CD8-positive, alpha-beta memory T cell (primary cell): ENCODE measurements at regions not wholly inside any gene's neighbourhood (a gene's known extent, or its start where the extent isn't known, plus 50 kb on each side); places are given as distances from the start of the nearest gene placed in this dataset.

Experiments used
- CTCF ChIA-PET: fragments of 350-600 bp; sonication (Branson Sonifier 250); formaldehyde crosslinking; loops from one replicate; lab custom pipeline; 2021; ENCODE audit warnings: antibody characterized with exemption; lab: Charles Lee
- POLR2A ChIA-PET: fragments of 350-600 bp; sonication (Branson Sonifier 250); formaldehyde crosslinking; loops from one replicate; lab custom pipeline; 2021; ENCODE audit warnings: antibody characterized with exemption; lab: Charles Lee
- DNase-seq, 5 donors: peaks; one replicate each; pipeline versions ENCODE4 v3.0.0 to v3.0.0-alpha.2; 2020 to 2022; ENCODE audit warnings: mixed read lengths in 1 of 5
- H3K27ac ChIP-seq: one replicate; pipeline ENCODE4 v1.7.0; 2013; ENCODE audit warnings: low read depth, mild to moderate bottlenecking, low read length, moderate library complexity
- H3K27me3 ChIP-seq: 2 replicates; pipeline ENCODE4 v1.7.0; 2013; ENCODE audit warnings: low read length, mild to moderate bottlenecking; ENCODE audit not compliant: insufficient read depth, poor library complexity, severe bottlenecking
- H3K36me3 ChIP-seq: 2 replicates; pipeline ENCODE4 v1.7.0; 2013; ENCODE audit warnings: mild to moderate bottlenecking, low read length, moderate library complexity; ENCODE audit not compliant: insufficient read depth
- H3K4me1 ChIP-seq: 2 replicates; pipeline ENCODE4 v1.7.0; 2013; ENCODE audit warnings: mild to moderate bottlenecking, low read length, moderate library complexity; ENCODE audit not compliant: insufficient read depth
- H3K4me3 ChIP-seq: 2 replicates; pipeline ENCODE4 v1.7.0; 2013; ENCODE audit warnings: mild to moderate bottlenecking, low read length
- H3K9me3 ChIP-seq: 2 replicates; pipeline ENCODE4 v1.7.0; 2013; ENCODE audit warnings: mild to moderate bottlenecking, low read length
- H3K27ac Mint-ChIP-seq, 8 donors: one replicate each; pipeline ENCODE4 v1.8.0; 2020 to 2021; ENCODE audit warnings: mixed read lengths in 8 of 8, mild to moderate bottlenecking in 6 of 8, inconsistent platforms in 3 of 8, moderate library complexity in 3 of 8
- H3K27me3 Mint-ChIP-seq, 2 donors: one replicate each; pipeline ENCODE4 v1.8.0; 2020 to 2021; ENCODE audit warnings: mixed read lengths in 2 of 2, mild to moderate bottlenecking in 1 of 2, moderate library complexity in 1 of 2
- H3K36me3 Mint-ChIP-seq, 3 donors: one replicate each; pipeline ENCODE4 v1.8.0; 2020 to 2021; ENCODE audit warnings: mixed read lengths in 3 of 3, inconsistent platforms in 1 of 3, mild to moderate bottlenecking in 1 of 3
- H3K4me1 Mint-ChIP-seq, 3 donors: one replicate each; pipeline ENCODE4 v1.8.0; 2020 to 2021; ENCODE audit warnings: mixed read lengths in 3 of 3, inconsistent platforms in 1 of 3, mild to moderate bottlenecking in 1 of 3
- H3K4me3 Mint-ChIP-seq, 7 donors: one replicate each; pipeline ENCODE4 v1.8.0; 2020 to 2021; ENCODE audit warnings: mixed read lengths in 7 of 7, mild to moderate bottlenecking in 6 of 7, moderate library complexity in 4 of 7, inconsistent platforms in 2 of 7
- H3K9me3 Mint-ChIP-seq, 5 donors: one replicate each; pipeline ENCODE4 v1.8.0; 2020 to 2022; ENCODE audit warnings: mixed read lengths in 5 of 5, mild to moderate bottlenecking in 3 of 5, moderate library complexity in 2 of 5, inconsistent platforms in 1 of 5

DNA sequence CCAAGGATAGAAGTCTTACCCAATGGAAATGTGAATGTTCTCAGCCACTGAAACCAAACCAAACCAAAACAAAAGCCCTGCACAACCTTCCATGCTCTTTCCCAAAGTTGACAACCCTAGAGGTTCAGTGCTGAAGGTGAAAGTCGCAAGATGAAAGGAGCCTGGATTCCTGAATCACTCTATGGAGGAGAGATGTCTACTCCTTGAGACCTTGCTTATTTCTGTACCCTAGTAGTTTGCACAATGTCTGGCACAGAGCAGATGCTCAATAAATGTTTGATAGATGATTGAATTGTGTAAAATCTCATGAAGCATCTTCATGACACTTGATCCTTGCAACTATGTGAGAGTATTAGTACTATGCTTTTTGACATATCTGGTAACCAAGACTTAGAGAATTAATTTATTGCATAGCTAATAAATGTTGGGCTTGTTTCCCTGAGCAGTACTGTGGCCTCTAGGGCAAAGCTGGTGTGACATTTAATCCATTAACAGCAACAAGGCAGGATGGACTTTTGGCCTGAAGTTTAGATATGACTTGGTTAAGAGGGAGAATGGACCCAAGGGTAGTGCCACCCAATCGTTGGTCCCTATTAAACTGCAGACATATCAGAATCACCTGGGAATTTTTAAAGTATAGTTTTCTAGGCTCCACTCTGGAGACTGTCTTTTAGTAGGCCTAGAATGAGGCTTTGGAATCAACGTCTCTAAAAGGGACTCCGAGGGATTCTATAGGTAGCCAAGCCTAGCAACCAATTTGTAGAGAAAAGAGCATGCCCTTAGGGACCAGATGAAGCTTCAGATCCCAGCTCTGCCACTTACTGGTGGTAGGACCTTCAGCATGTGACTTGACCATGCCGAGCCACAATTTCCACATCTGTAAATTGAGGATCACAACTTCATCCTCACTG lies 145.9 kb downstream of the DDX1 start:
- Histone ChIP-seq H3K4me3 (no peak overlapping the region), H3K27me3 (no peaks in the 10 kb centered on the region), H3K36me3 (no peaks in the 10 kb centered on the region), H3K4me1 (no peaks in the 10 kb centered on the region), H3K27ac (no peak overlapping the region), H3K9me3 (no peaks in the 10 kb centered on the region)
- no peak overlapping the region for H3K27ac Mint-ChIP-seq
- H3K9me3 Mint-ChIP-seq, result peaks cover 2 to 9% (median 4%) of the 10 kb centered on the region in 5 donors
- POLR2A ChIA-PET, result no interaction called here
- CTCF ChIA-PET, result no interaction called here
- H3K36me3 Mint-ChIP-seq, result no peaks in the 10 kb centered on the region
- no peak overlapping the region for H3K4me3 Mint-ChIP-seq
- peaks cover 2 to 4% of the 10 kb centered on the region in 2 donors for H3K27me3 Mint-ChIP-seq
- no peaks in the 10 kb centered on the region for H3K4me1 Mint-ChIP-seq
- DNase-seq, result no peak

DNA sequence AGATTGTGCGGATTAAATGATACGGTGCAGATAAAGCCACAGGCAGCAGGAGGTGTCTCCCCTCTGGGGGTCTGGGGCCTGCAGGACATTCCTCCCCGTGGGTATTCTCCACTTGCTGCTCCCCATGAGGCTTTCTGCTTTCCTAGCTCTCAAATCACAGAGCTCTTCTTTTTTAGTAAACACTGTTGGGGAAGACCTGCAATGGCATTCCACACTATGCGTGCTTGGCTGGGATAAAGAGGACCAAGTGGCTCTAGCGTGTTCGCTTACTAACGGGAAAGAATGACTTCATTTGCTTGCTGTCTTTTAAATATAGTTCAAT lies 146.5 kb downstream of the DDX1 start:
- Mint-ChIP-seq H3K4me1 (no peaks in the 10 kb centered on the region), H3K4me3 (no peak overlapping the region), H3K27ac (no peak overlapping the region), H3K9me3 (peaks cover 2 to 9% (median 4%) of the 10 kb centered on the region in 5 donors), H3K27me3 (peaks cover 2 to 5% of the 10 kb centered on the region in 2 donors), H3K36me3 (no peaks in the 10 kb centered on the region)
- Histone ChIP-seq H3K4me3 (no peak overlapping the region), H3K27me3 (no peaks in the 10 kb centered on the region), H3K36me3 (no peaks in the 10 kb centered on the region), H3K4me1 (no peaks in the 10 kb centered on the region), H3K9me3 (no peaks in the 10 kb centered on the region), H3K27ac (no peak overlapping the region)
- POLR2A ChIA-PET, result no interaction called here
- CTCF ChIA-PET, result no interaction called here
- no peak for DNase-seq

DNA sequence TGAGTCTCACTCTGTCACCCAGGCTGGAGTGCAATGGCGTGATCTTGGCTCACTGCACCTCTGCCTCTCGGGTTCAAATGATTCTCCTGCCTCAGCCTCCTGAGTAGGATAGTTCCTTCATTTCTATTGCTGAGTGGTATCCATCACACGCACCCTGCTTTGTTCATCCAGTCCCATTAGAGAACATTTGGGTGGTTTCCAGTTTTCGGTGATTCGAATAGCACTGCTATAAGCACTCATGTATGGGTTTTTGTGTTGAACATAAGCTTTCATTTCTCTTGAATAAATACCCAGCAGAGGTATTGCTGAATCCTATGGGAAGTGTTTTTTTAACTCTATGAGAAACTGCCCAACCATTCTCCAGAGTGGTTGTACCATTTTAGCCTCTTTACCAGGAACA lies 147.3 kb downstream of the DDX1 start:
- no peak for DNase-seq
- H3K27ac ChIP-seq, result no peak overlapping the region
- H3K4me3 Mint-ChIP-seq, result no peak overlapping the region
- H3K9me3 ChIP-seq, result no peaks in the 10 kb centered on the region
- no peaks in the 10 kb centered on the region for H3K36me3 ChIP-seq
- no peaks in the 10 kb centered on the region for H3K4me1 ChIP-seq
- peaks cover 2 to 10% of the 10 kb centered on the region in 2 donors for H3K27me3 Mint-ChIP-seq
- ChIA-PET POLR2A (no interaction called here), CTCF (no interaction called here)
- H3K4me3 ChIP-seq, result no peak overlapping the region
- no peaks in the 10 kb centered on the region for H3K36me3 Mint-ChIP-seq
- H3K27me3 ChIP-seq, result no peaks in the 10 kb centered on the region
- no peaks in the 10 kb centered on the region for H3K4me1 Mint-ChIP-seq
- H3K9me3 Mint-ChIP-seq, result peaks cover 2 to 9% (median 4%) of the 10 kb centered on the region in 5 donors
- no peak overlapping the region for H3K27ac Mint-ChIP-seq

DNA sequence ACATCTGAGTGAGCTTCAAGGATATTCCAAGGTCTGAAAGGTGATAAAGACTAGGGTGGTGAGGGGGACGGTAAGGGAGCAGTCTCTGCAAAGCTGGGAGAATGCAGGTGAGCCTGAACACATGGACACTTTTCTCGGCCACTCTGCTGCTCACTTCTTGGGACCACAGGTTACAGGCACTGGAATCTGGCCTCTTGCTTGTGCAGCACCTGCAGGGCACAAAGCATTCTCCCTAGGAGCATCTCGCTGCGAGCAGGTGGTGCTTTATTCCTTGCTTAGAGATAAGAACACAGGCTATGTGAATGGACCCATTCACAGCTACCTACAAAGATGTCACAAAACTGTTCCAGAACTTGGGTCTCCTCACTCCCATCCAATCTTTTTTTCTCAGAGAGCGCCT lies 153.2 kb downstream of the DDX1 start:
- Mint-ChIP-seq H3K36me3 (no peaks in the 10 kb centered on the region), H3K9me3 (peaks cover 2 to 9% (median 4%) of the 10 kb centered on the region in 5 donors), H3K4me3 (no peak overlapping the region), H3K27ac (no peak overlapping the region), H3K4me1 (no peaks in the 10 kb centered on the region), H3K27me3 (peaks cover 5 to 37% of the 10 kb centered on the region in 2 donors)
- Histone ChIP-seq H3K27ac (no peak overlapping the region), H3K9me3 (no peaks in the 10 kb centered on the region), H3K4me3 (no peak overlapping the region), H3K27me3 (no peaks in the 10 kb centered on the region), H3K4me1 (no peaks in the 10 kb centered on the region), H3K36me3 (no peaks in the 10 kb centered on the region)
- POLR2A ChIA-PET, result no interaction called here
- CTCF ChIA-PET, result no interaction called here
- no peak for DNase-seq

DNA sequence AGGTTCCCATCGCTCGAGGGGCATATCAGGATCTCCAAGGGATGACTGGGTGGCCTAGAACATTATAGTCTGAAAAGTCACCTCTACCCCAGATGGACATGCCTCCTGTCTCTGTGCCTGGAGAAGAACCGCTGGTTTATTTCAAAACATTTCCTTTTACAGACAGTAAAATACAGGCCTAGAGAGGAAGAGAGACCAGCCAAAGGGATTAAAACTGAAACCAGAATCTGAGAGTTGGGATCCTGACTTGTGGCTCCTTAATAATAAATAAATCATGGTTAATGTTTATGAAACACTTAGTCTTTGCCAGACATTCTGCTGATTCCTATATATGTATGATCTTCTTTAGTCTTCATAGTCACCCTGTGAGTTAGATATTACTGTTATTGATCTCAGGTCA lies 153.7 kb downstream of the DDX1 start:
- Mint-ChIP-seq H3K9me3 (peaks cover 2 to 9% (median 4%) of the 10 kb centered on the region in 5 donors), H3K27me3 (peaks cover 5 to 37% of the 10 kb centered on the region in 2 donors), H3K4me3 (no peak overlapping the region), H3K27ac (no peak overlapping the region), H3K4me1 (no peaks in the 10 kb centered on the region), H3K36me3 (no peaks in the 10 kb centered on the region)
- H3K27ac ChIP-seq, result no peak overlapping the region
- ChIA-PET CTCF (no interaction called here), POLR2A (no interaction called here)
- H3K4me1 ChIP-seq, result no peaks in the 10 kb centered on the region
- DNase-seq, result no peak
- H3K36me3 ChIP-seq, result no peaks in the 10 kb centered on the region
- H3K4me3 ChIP-seq, result no peak overlapping the region
- no peaks in the 10 kb centered on the region for H3K27me3 ChIP-seq
- no peaks in the 10 kb centered on the region for H3K9me3 ChIP-seq

DNA sequence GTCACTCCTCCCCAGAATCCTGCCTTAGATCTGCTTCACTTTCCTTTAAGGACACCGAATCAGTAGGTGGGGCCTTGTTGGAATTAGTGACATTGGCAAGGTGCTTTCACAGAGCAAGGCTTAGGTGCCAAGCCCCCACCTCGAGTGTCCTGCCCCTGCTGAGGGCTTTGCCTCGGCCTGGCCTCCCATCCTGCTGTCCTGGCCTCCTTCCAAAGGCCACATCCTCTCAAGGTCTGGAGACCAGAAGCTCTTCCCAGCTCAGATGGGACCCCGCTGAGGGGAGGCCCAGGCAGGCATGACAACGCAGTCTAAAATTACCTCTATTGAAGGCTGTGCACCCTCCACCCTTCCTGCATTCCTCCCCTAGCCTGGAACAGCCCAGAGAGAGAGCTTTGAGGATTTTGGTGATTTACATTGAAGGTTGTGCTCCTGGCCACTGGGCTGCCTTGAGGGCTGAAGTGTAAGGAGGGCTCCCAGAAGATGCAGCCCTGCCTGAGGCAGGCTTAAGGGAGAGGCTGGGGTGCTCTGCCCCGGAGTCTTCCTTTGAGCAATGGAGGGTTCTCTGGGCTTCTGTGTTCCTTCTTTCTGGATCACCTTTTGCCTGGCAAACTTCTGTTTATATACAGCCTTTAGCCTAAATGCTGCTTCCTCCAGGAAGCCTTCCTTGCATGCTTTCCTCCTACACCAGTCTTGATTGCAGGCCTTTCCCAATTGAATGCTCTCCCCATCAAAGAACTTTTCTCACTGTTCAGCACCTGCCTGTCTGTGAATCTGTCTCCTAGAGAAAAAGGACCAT lies 154.4 kb downstream of the DDX1 start:
- CTCF ChIA-PET, result no interaction called here
- Mint-ChIP-seq H3K36me3 (no peaks in the 10 kb centered on the region), H3K4me3 (no peak overlapping the region), H3K27me3 (peaks cover 5 to 33% of the 10 kb centered on the region in 2 donors), H3K9me3 (peaks cover 0 to 9% (median 3%) of the 10 kb centered on the region in 5 donors), H3K4me1 (no peaks in the 10 kb centered on the region), H3K27ac (no peak overlapping the region)
- POLR2A ChIA-PET, result no interaction called here
- Histone ChIP-seq H3K27ac (no peak overlapping the region), H3K27me3 (no peaks in the 10 kb centered on the region), H3K36me3 (no peaks in the 10 kb centered on the region), H3K4me1 (no peaks in the 10 kb centered on the region), H3K9me3 (no peaks in the 10 kb centered on the region), H3K4me3 (no peak overlapping the region)
- DNase-seq, result no peak

DNA sequence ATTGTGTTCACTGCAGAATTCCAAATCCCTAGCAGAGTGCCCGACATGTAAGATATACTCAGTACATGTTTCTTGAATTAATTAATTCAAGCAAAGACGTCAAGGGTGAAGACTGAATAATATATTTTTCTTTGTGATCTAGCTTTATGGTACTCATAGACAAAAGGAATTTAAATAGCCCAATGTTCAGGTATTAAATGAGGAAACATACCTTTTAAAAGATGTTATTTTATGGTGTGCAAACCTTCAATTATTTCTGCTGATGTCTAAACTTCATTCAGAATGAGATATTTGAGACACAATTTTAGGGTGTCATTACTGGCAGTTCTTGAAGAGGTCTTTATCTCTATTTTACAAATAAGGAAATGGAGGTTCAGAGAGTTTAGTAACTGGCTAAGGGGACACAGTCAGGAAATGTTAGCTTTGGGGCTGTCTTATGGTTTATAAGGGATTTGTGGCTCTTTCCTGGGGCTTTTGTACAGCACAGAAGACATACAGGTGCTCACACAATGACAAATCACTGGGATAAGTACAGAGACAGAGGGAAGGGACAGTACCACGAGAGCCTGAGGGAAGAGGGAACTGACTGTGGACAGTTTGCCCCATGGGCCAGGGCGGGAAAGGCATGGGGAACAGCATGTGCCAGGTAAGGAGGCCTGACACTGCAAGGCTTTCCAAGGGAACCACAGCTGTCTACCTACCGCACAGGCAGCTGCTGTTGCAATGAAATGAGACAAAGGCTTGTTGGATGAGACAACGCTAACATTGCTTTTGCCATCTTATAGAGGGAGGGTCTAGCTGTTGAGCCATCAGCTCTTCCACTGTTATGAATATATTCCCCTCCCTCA lies 155.3 kb downstream of the DDX1 start:
- Mint-ChIP-seq H3K9me3 (peaks cover 0 to 2% (median 0%) of the 10 kb centered on the region in 5 donors), H3K27me3 (peaks cover 5 to 33% of the 10 kb centered on the region in 2 donors), H3K4me1 (no peaks in the 10 kb centered on the region), H3K36me3 (no peaks in the 10 kb centered on the region), H3K27ac (no peak overlapping the region), H3K4me3 (no peak overlapping the region)
- no peak for DNase-seq
- H3K27me3 ChIP-seq, result no peaks in the 10 kb centered on the region
- H3K27ac ChIP-seq, result no peak overlapping the region
- H3K4me1 ChIP-seq, result no peaks in the 10 kb centered on the region
- H3K4me3 ChIP-seq, result no peak overlapping the region
- H3K36me3 ChIP-seq, result no peaks in the 10 kb centered on the region
- CTCF ChIA-PET, result no interaction called here
- H3K9me3 ChIP-seq, result no peaks in the 10 kb centered on the region
- POLR2A ChIA-PET, result no interaction called here
